ENCODE measurements at regions not wholly inside any gene's neighbourhood (a gene's known extent, or its start where the extent isn't known, plus 50 kb on each side); places are given as distances from the start of the nearest gene placed in this dataset.

DNA sequence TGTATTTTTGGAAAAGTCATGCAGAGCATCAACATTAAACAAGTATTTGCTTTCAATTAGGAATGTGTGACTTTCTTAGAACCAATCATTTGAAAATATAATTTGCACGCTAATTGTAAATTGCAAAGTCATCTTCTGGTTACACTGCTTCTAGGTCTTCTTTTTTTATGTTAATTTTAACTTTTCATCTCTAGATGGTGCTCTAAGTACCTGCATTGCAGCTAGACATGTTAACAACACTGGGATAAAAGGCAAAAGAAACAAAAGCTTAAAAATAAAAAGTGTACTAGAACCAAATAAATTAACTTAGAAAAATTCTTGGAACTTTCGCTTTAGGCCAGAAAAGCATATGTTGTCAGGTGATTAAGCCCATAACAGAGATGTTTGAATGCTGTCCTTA is 2758.2 kb downstream of the PCDH9 start:
- Histone ChIP-seq H3K36me3 (ENCODE audit: control insufficient read depth, low read length) (no peaks in the 10 kb centered on the region), H3K9me2 (replicated peaks; ENCODE audit: control insufficient read depth, low read length) (no peaks in the 10 kb centered on the region), H3K9me3 (ENCODE audit: control insufficient read depth, insufficient read depth, low read length) (no peaks in the 10 kb centered on the region), H3K4me1 (ENCODE audit: control insufficient read depth, low read length) (no peaks in the 10 kb centered on the region), H3F3A (ENCODE audit: control insufficient read depth, insufficient read depth) (no peaks in the 10 kb centered on the region), H3K79me2 (ENCODE audit: control insufficient read depth, low read length) (no peaks in the 10 kb centered on the region), H4K20me1 (ENCODE audit: control insufficient read depth, insufficient read depth, low read depth, low read length) (no peaks in the 10 kb centered on the region), H3K4me2 (ENCODE audit: low read length) (no peak overlapping the region), H3K27ac (ENCODE audit: low read depth, low read length) (no peak overlapping the region), H3K4me3 (ENCODE audit: low read length) (no peak overlapping the region), H3K27me3 (ENCODE audit: control insufficient read depth, low read length) (no peaks in the 10 kb centered on the region)
- TF ChIP-seq EZH2phosphoT487 (IDR thresholded peaks at IDR 0.05; ENCODE audit: borderline replicate concordance, low read length), result no peak
- TF ChIP-seq, protein P1, sequence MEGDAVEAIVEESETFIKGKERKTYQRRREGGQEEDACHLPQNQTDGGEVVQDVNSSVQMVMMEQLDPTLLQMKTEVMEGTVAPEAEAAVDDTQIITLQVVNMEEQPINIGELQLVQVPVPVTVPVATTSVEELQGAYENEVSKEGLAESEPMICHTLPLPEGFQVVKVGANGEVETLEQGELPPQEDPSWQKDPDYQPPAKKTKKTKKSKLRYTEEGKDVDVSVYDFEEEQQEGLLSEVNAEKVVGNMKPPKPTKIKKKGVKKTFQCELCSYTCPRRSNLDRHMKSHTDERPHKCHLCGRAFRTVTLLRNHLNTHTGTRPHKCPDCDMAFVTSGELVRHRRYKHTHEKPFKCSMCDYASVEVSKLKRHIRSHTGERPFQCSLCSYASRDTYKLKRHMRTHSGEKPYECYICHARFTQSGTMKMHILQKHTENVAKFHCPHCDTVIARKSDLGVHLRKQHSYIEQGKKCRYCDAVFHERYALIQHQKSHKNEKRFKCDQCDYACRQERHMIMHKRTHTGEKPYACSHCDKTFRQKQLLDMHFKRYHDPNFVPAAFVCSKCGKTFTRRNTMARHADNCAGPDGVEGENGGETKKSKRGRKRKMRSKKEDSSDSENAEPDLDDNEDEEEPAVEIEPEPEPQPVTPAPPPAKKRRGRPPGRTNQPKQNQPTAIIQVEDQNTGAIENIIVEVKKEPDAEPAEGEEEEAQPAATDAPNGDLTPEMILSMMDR (IDR thresholded peaks at IDR 0.05; ENCODE audit: low read depth, low read length, poor library complexity, severe bottlenecking), result peak; percentile 15

DNA sequence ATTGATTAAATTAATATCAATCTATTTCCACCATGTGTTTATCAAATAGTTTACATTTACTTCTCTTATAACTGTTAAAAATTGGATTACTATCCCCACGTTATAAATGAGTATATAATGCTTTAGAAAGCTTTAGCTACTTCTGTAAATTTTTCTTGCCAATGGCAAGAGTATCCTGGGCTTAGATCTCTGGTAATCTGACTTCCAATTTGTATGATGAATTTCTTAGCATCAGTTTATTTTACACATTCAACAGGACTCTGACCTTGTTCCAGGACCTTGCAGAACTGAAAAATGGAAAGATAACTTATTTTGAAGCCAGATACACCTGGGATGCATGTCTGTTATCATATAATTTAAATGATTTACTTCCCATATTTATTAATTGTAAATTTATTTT is 2759.4 kb downstream of the PCDH9 start:
- H3K27ac ChIP-seq (ENCODE audit: low read depth, low read length), result no peak overlapping the region
- no peaks in the 10 kb centered on the region for H3K79me2 ChIP-seq (ENCODE audit: control insufficient read depth, low read length)
- H3F3A ChIP-seq (ENCODE audit: control insufficient read depth, insufficient read depth), result no peaks in the 10 kb centered on the region

DNA sequence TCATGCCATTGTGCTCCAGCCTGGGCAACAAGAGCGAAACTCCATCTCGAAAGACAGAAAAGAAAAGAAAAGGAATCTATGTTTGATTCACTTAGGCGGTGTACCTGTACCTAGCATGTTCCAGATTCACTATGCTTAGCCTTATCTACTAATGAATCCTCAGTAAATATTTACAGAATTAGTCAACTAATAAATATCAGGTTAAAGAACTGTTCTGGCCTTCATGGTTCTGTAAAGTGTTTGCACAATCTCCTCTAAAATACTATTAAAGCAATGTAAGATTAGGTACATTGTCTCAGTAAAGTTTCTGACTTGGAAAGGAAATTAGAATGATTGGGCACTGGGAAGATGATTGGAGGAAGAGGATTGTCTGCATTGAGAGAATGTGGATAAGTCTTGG is 2770.4 kb downstream of the PCDH9 start:
- Histone ChIP-seq H4K20me1 (ENCODE audit: control insufficient read depth, insufficient read depth, low read depth, low read length) (no peaks in the 10 kb centered on the region), H3K27me3 (ENCODE audit: control insufficient read depth, low read length) (no peaks in the 10 kb centered on the region), H3K4me2 (ENCODE audit: low read length) (no peak overlapping the region), H3K9me3 (ENCODE audit: control insufficient read depth, insufficient read depth, low read length) (no peaks in the 10 kb centered on the region; the same call in 1 of the 2 replicates), H3K36me3 (ENCODE audit: control insufficient read depth, low read length) (no peaks in the 10 kb centered on the region), H3K4me3 (ENCODE audit: low read length) (no peak overlapping the region), H3K27ac (ENCODE audit: low read depth, low read length) (no peak overlapping the region), H3K79me2 (ENCODE audit: control insufficient read depth, low read length) (no peaks in the 10 kb centered on the region), H3K4me1 (ENCODE audit: control insufficient read depth, low read length) (no peaks in the 10 kb centered on the region), H3F3A (ENCODE audit: control insufficient read depth, insufficient read depth) (no peaks in the 10 kb centered on the region), H3K9me2 (replicated peaks; ENCODE audit: control insufficient read depth, low read length) (no peaks in the 10 kb centered on the region)
- TF ChIP-seq, protein P1 (IDR thresholded peaks at IDR 0.05; ENCODE audit: low read depth, low read length, poor library complexity, severe bottlenecking), result no peak
- no peak for TF ChIP-seq EZH2phosphoT487 (IDR thresholded peaks at IDR 0.05; ENCODE audit: borderline replicate concordance, low read length)

More for the DNA sequence above, 2759.4 kb downstream of the PCDH9 start:
- Histone ChIP-seq H4K20me1 (ENCODE audit: control insufficient read depth, insufficient read depth, low read depth, low read length) (no peaks in the 10 kb centered on the region), H3K27me3 (ENCODE audit: control insufficient read depth, low read length) (no peaks in the 10 kb centered on the region), H3K4me2 (ENCODE audit: low read length) (no peak overlapping the region), H3K9me2 (replicated peaks; ENCODE audit: control insufficient read depth, low read length) (no peaks in the 10 kb centered on the region), H3K36me3 (ENCODE audit: control insufficient read depth, low read length) (no peaks in the 10 kb centered on the region), H3K4me3 (ENCODE audit: low read length) (no peak overlapping the region), H3K4me1 (ENCODE audit: control insufficient read depth, low read length) (no peaks in the 10 kb centered on the region), H3K9me3 (ENCODE audit: control insufficient read depth, insufficient read depth, low read length) (no peaks in the 10 kb centered on the region)
- TF ChIP-seq EZH2phosphoT487 (IDR thresholded peaks at IDR 0.05; ENCODE audit: borderline replicate concordance, low read length), result no peak
- TF ChIP-seq, protein P1 (IDR thresholded peaks at IDR 0.05; ENCODE audit: low read depth, low read length, poor library complexity, severe bottlenecking), result no peak
